WI38 (cell line): ENCODE measurements at regions not wholly inside any gene's neighbourhood (a gene's known extent, or its start where the extent isn't known, plus 50 kb on each side); places are given as distances from the start of the nearest gene placed in this dataset.

Source experiments
- H3K4me3 ChIP-seq: 2 replicates; pipeline ENCODE4 v1.5.1; 2011; ENCODE audit warnings: low read depth, mild to moderate bottlenecking, control low read depth, low read length
- TF ChIP-seq, protein P1 (sequence below): IDR thresholded peaks from 2 replicates; pipeline ENCODE4 v1.5.1; 2012; ENCODE audit warnings: low read depth, mild to moderate bottlenecking, control low read depth, low read length

DNA sequence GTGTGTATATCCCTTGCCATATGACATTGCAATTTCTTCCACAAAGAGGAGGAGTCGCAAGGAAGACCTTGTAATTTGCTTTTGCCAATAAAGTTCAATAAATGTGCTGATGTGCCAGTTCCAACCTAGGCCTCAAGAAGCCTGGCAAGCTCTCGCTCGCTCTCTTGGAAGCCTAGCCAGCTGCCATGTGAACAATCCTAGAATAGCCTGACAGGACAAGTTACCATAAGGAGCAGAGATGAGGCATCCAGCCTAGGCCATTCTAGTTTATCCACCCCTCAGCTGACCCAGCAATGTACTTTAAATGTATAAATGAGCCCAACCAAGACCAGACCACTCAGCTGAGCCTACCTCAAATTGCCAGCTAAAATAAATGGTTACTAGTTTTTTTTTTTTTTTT, 145.7 kb upstream of the QRFPR start:
- no peak overlapping the region for H3K4me3 ChIP-seq
- TF ChIP-seq, protein P1, sequence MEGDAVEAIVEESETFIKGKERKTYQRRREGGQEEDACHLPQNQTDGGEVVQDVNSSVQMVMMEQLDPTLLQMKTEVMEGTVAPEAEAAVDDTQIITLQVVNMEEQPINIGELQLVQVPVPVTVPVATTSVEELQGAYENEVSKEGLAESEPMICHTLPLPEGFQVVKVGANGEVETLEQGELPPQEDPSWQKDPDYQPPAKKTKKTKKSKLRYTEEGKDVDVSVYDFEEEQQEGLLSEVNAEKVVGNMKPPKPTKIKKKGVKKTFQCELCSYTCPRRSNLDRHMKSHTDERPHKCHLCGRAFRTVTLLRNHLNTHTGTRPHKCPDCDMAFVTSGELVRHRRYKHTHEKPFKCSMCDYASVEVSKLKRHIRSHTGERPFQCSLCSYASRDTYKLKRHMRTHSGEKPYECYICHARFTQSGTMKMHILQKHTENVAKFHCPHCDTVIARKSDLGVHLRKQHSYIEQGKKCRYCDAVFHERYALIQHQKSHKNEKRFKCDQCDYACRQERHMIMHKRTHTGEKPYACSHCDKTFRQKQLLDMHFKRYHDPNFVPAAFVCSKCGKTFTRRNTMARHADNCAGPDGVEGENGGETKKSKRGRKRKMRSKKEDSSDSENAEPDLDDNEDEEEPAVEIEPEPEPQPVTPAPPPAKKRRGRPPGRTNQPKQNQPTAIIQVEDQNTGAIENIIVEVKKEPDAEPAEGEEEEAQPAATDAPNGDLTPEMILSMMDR: no peak

DNA sequence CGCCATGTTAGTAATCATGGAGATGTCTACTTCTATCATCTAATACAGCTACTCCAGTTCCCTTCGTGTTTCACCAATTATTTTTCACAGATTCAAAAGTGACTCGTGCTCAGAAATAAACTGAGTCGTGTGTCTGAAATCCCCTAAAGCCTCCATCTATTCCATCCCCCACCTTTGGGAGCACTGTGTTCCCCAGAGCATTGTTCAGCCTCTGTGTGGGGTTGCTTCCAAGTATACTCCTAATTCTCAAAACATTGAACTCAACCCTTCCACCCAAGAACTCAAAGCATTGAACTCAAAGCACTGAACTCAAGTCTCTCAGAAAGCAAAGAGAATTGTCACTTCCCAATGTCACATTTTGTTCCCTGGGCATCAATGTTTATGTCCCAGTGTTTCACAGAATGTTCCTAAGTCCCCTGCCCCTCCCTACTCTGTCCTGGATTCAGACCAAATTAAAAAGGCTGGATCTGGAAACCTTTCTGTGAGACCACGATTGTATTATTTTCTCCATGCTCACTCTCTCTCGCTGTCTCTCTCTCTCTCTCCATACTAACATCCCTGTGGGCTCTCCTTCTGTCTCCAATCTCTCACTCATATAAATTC, 138.5 kb upstream of the QRFPR start:
- TF ChIP-seq, protein P1: no peak
- H3K4me3 ChIP-seq: no peak overlapping the region

DNA sequence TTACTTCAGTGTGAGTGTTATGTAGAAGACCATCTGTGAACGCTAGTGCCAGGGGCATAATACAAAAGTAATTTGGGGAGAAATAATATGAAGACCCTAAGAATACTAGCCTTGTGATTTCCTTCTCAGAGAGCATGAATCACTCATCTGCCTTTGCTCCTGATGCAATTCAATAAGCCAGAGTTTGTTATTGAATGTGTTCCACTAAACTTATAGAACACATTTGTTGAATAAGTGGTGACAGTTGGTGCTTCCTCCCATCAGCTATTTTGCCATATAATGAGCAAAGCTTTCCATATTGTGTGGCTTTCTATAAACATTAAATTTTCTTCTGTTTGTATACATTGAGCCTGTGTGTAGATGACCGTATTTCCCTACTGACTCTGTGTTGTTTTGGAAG, 136.4 kb upstream of the QRFPR start:
- H3K4me3 ChIP-seq: no peak overlapping the region
- TF ChIP-seq, protein P1: no peak

- H3K4me3 ChIP-seq: no peak overlapping the region
- TF ChIP-seq, protein P1: no peak
These were observed 133.6 kb upstream of the QRFPR start for GRCh38 chr4:121514443-121514842.

DNA sequence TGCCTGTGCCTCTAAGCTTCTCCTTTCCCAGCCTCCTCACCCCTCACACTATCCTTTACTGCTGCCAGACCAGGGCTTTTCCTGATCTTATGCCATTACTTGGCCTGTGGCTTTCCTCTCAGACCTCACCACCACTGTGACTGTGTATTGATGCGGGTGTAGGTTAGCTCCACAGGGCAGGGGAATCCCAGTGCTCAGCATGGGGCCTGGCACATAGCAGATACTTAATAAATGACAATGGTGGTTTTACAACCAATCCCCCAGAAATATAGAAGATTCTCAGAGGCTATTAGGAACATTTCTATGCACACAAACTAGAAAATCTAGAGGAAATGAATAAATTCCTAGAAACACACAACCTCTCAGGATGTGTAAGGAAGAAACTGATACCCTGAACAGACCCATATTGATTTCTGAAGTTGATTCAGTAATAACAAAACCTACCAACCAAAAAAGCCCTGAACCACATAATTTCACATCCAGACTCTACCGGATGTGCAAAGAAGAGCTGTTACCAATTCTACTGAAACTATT, 129.6 kb upstream of the QRFPR start:
- H3K4me3 ChIP-seq: no peak overlapping the region
- TF ChIP-seq, protein P1: no peak

DNA sequence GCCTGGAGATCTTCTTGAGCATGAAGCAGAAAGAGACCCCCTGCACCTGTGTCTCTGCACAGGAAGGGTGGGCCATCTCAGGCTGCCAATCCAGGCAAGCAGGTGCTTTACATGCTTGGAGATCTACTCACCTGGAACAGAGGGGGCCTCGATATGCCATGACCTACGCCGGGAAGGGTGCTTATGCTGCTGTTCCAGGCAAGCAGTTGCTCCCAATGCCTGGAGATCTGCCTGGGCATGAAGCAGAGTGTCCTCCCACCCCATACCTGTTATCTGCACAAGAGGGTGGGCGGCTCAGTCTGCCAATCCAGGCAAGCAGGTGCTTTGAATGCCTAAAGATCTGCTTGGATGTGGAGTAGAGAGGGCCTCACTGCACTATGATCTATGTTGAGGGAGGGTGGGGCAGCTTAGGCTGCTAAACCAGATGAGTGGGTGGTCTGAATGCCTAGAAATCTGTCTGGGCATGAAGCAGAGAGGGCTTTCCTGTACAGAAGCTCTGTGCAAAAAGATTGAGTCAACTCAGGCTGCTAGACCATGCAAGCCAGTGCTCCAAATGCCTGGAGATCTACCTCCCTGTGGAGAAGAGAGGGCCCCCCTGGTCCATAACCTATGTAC, 104.5 kb upstream of the QRFPR start:
- TF ChIP-seq, protein P1: no peak
- H3K4me3 ChIP-seq: no peak overlapping the region

DNA sequence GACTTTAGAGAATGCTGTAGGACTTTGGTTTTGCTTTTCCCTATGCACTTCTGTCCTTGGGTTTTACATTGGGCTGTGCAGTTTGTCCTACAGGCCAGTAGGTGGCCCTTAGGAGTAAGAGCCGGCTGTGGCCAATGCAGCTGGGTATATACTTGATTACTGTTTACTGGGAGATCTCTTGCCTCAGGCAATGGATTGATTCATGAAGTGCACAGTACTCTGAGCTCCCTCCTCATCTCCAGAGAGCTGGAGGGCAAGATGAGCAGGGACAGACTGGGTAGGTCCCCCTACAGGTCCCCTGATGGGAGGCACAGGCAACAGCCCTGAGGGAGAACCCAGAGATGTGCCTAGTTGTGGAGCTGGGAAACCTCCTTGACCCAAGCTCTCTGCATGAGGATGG, 103.8 kb upstream of the QRFPR start:
- TF ChIP-seq, protein P1: peak; percentile 88
- no peak overlapping the region for H3K4me3 ChIP-seq
